Mucosa of descending colon (tissue), 3 donors: ENCODE measurements at regions not wholly inside any gene's neighbourhood (a gene's known extent, or its start where the extent isn't known, plus 50 kb on each side); places are given as distances from the start of the nearest gene placed in this dataset.

Experiments
- ATAC-seq: fragments of 200-7000 bp; cut with Tn5 transposase; one replicate; pipeline ENCODE4 v1.9.1; 2020; ENCODE audit warnings: mild to moderate bottlenecking, moderate library complexity
- DNase-seq, 3 donors: peaks; one replicate each; pipeline ENCODE4 v3.0.0-alpha.2; 2020
- H3K36me3 ChIP-seq: fragments of 200-600 bp; one replicate; pipeline ENCODE4 v1.8.0; 2021; ENCODE audit warnings: low read depth, mild to moderate bottlenecking
- H3K4me1 ChIP-seq: fragments of 200-600 bp; one replicate; pipeline ENCODE4 v1.8.0; 2021; ENCODE audit warnings: low read depth, mild to moderate bottlenecking
- H3K4me3 ChIP-seq: fragments of 200-600 bp; one replicate; pipeline ENCODE4 v1.8.0; 2021; ENCODE audit warnings: mild to moderate bottlenecking
- H3K9me3 ChIP-seq: fragments of 200-600 bp; one replicate; pipeline ENCODE4 v1.8.0; 2021; ENCODE audit warnings: mild to moderate bottlenecking
- CTCF ChIP-seq: fragments of 200-600 bp; IDR thresholded peaks from one replicate; pipeline ENCODE4 v1.8.0; 2022; ENCODE audit warnings: antibody characterized with exemption, mild to moderate bottlenecking
- intact Hi-C, 2 donors: fragments of 100-400 bp; cut with DNase I in 1 of 2; cut with micrococcal nuclease in 1 of 2; formaldehyde crosslinking; loops; one replicate each; pipeline versions ENCODE4 v1.11.0 to v1.11.1; 2022; cut with DNase I, micrococcal nuclease
- donor health status: DM: no; HTN: no; CAD: no; lungs with moderate emphysema.
- donor health status: DM: no; HTN: no; CAD: no.
- donor health status: DM: no; HTN: yes; CAD: no.

GRCh38 chr10:47114680-47115186 is 185.3 kb upstream of the GDF10 start:
- ATAC-seq (no peak), DNase-seq (no peak)
- TF ChIP-seq CTCF = no peak
- Histone ChIP-seq H3K4me3 (no peak overlapping the region), H3K4me1 (no peaks in the 10 kb centered on the region), H3K9me3 (no peaks in the 10 kb centered on the region), H3K36me3 (no peaks in the 10 kb centered on the region)
- intact Hi-C loops = no loop called here

- DNase-seq (no peak), ATAC-seq (no peak)
- no peaks in the 10 kb centered on the region for H3K36me3 ChIP-seq
Measured at GRCh38 chr10:47115322-47115721, 184.7 kb upstream of the GDF10 start.

GRCh38 chr10:47116445-47116844 is 183.6 kb upstream of the GDF10 start:
- Histone ChIP-seq H3K4me3 (no peak overlapping the region), H3K4me1 (no peaks in the 10 kb centered on the region), H3K9me3 (no peaks in the 10 kb centered on the region), H3K36me3 (no peaks in the 10 kb centered on the region)
- intact Hi-C loops = no loop called here
- no peak for DNase-seq
- ATAC-seq = no peak
- TF ChIP-seq CTCF = no peak

More at GRCh38 chr10:47115322-47115721, 184.7 kb upstream of the GDF10 start:
- no peaks in the 10 kb centered on the region for H3K4me1 ChIP-seq
- H3K4me3 ChIP-seq = no peak overlapping the region
- no peak for TF ChIP-seq CTCF
- no peaks in the 10 kb centered on the region for H3K9me3 ChIP-seq
- intact Hi-C loops = no loop called here

GRCh38 chr10:47118326-47118725 is 181.7 kb upstream of the GDF10 start:
- intact Hi-C loops = no loop called here
- DNase-seq (no peak), ATAC-seq (no peak)
- no peak for TF ChIP-seq CTCF
- Histone ChIP-seq H3K36me3 (no peaks in the 10 kb centered on the region), H3K9me3 (no peaks in the 10 kb centered on the region), H3K4me3 (no peak overlapping the region), H3K4me1 (no peaks in the 10 kb centered on the region)

GRCh38 chr10:47121336-47121735 is 178.7 kb upstream of the GDF10 start:
- DNase-seq (no peak), ATAC-seq (no peak)
- intact Hi-C loops = no loop called here
- TF ChIP-seq CTCF = no peak
- Histone ChIP-seq H3K4me1 (no peaks in the 10 kb centered on the region), H3K9me3 (no peaks in the 10 kb centered on the region), H3K4me3 (no peak overlapping the region), H3K36me3 (no peaks in the 10 kb centered on the region)

GRCh38 chr10:47123716-47124288 is 176.2 kb upstream of the GDF10 start:
- no peaks in the 10 kb centered on the region for H3K9me3 ChIP-seq
- H3K36me3 ChIP-seq = no peaks in the 10 kb centered on the region
- H3K4me3 ChIP-seq = no peak overlapping the region
- no peaks in the 10 kb centered on the region for H3K4me1 ChIP-seq
- DNase-seq (no peak), ATAC-seq (no peak)
- intact Hi-C loops = no loop called here
- no peak for TF ChIP-seq CTCF
